ENCODE measurements at regions not wholly inside any gene's neighbourhood (a gene's known extent, or its start where the extent isn't known, plus 50 kb on each side); places are given as distances from the start of the nearest gene placed in this dataset.

GRCh38 chr4:187516224-187516623 lies 479.3 kb upstream of the ZFP42 start:
- Mint-ChIP-seq H3K9me3 (peaks cover 0 to 1% of the 10 kb centered on the region in 2 experiments; a peak in 1 of 5 replicates), H3K4me3 (no peak overlapping the region), H3K36me3 (ENCODE audit: insufficient read depth in 1 of 3, low read depth in 3 of 3) (no peaks in the 10 kb centered on the region; a peak in 1 of 7 replicates), H3K4me1 (no peaks in the 10 kb centered on the region), H3K27me3 (ENCODE audit: low read depth) (peaks cover 2% of the 10 kb centered on the region; the same call in 1 of the 2 replicates), H3K27ac (no peak overlapping the region)
- no peak overlapping the region for H3K4me2 ChIP-seq (ENCODE audit: insufficient read depth, insufficient read length, low read length)
- H2AFZ ChIP-seq (ENCODE audit: low read length), result no peak overlapping the region
- no peak for DNase-seq
- no peak overlapping the region for H3K4ac ChIP-seq (ENCODE audit: low read depth, low read length)
- H4K20me1 ChIP-seq (ENCODE audit: control insufficient read depth, insufficient read depth, insufficient read length), result no peaks in the 10 kb centered on the region
- H3K23ac ChIP-seq (ENCODE audit: insufficient read length, low read depth, low read length), result no peak overlapping the region
- no peak overlapping the region for H3K56ac ChIP-seq (ENCODE audit: insufficient read length, low read depth, low read length)
- H3K9me3 ChIP-seq (ENCODE audit: control insufficient read depth, low read depth, low read length), result no peaks in the 10 kb centered on the region
- H3K23me2 ChIP-seq (ENCODE audit: insufficient read length, low read depth, low read length, poor library complexity, severe bottlenecking), result no peaks in the 10 kb centered on the region
- no peak overlapping the region for H2BK15ac ChIP-seq (ENCODE audit: low read depth, low read length)
- no peak overlapping the region for H3K27ac ChIP-seq (ENCODE audit: insufficient read length, low read depth, low read length)
- H3K9ac ChIP-seq (ENCODE audit: extremely low read depth, insufficient read length, low read length), result no peak overlapping the region
- no peak for TF ChIP-seq CTCF (conservative IDR thresholded peaks at IDR 0.05)
- H3T11ph ChIP-seq (ENCODE audit: low read length), result no peak overlapping the region
- H3K14ac ChIP-seq (ENCODE audit: insufficient read depth, low read length), result no peak overlapping the region
- no peaks in the 10 kb centered on the region for H3K27me3 ChIP-seq (ENCODE audit: insufficient read depth, low read length)
- H2BK5ac ChIP-seq (ENCODE audit: insufficient read length, low read length), result no peak overlapping the region
- H3K79me2 ChIP-seq (ENCODE audit: insufficient read depth, low read length), result no peaks in the 10 kb centered on the region
- H3K4me1 ChIP-seq (ENCODE audit: insufficient read depth, low read length), result no peaks in the 10 kb centered on the region
- H3K18ac ChIP-seq (ENCODE audit: insufficient read length, low read depth, low read length), result no peak overlapping the region
- no peak overlapping the region for H2BK120ac ChIP-seq (ENCODE audit: low read depth, low read length, poor library complexity, severe bottlenecking)
- H3K79me1 ChIP-seq (ENCODE audit: insufficient read depth, low read depth, low read length, poor library complexity, severe bottlenecking), result no peaks in the 10 kb centered on the region
- no peak overlapping the region for H2BK20ac ChIP-seq (ENCODE audit: low read depth, low read length, poor library complexity, severe bottlenecking)
- H4K91ac ChIP-seq (ENCODE audit: insufficient read length, low read depth, low read length), result no peak overlapping the region
- H2AK5ac ChIP-seq (ENCODE audit: insufficient read length, low read length), result no peak overlapping the region
- H4K5ac ChIP-seq (ENCODE audit: insufficient read length, low read depth, low read length), result no peak overlapping the region
- no peak overlapping the region for H2BK12ac ChIP-seq (ENCODE audit: insufficient read length, low read depth, low read length)
- WGBS (ENCODE audit: extremely low coverage, insufficient read length, low lambda C conversion rate), result no CpG with 5 or more reads among the region's 1 CpG
- H4K8ac ChIP-seq (replicated peaks; ENCODE audit: insufficient read length, low read depth, low read length), result no peak overlapping the region
